ENCODE measurements at regions not wholly inside any gene's neighbourhood (a gene's known extent, or its start where the extent isn't known, plus 50 kb on each side); places are given as distances from the start of the nearest gene placed in this dataset.

DNA sequence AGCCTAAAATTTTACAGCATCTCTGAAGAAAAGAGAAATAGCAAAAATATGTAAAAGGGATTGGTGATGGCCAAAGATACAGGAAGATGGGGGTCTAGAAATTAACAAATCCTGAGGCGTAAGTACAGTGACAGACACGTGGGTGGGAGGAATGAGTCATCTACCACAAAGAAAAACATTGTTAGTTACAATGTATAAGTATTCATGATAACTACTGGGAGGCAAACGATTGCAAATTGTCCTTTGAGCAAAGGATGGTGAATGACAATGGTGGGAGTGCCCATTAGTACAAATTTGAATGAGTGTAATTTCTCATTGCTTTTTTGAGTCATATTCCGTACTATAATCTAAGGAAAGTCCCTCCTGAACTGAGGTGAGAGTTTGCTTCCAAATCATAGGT lies 809.0 kb upstream of the FAM98A start:
- no peak for DNase-seq
- Histone ChIP-seq H3K9me2 (no peaks in the 10 kb centered on the region), H2AFZ (ENCODE audit: low read depth) (no peak overlapping the region), H3K36me3 (replicated peaks in 1 of 2; ENCODE audit: control insufficient read depth in 1 of 2, insufficient read depth in 2 of 2, low read length in 1 of 2) (no peaks in the 10 kb centered on the region), H3K4me1 (ENCODE audit: control insufficient read depth in 1 of 2, insufficient read depth in 2 of 2, low read depth in 1 of 2, low read length in 1 of 2) (no peaks in the 10 kb centered on the region), H3K27me3 (ENCODE audit: insufficient read depth) (no peaks in the 10 kb centered on the region), H3K27ac (ENCODE audit: low read depth in 2 of 2, low read length in 1 of 2) (no peak overlapping the region), H4K20me1 (ENCODE audit: insufficient read depth) (no peaks in the 10 kb centered on the region), H3F3A (replicated peaks; ENCODE audit: insufficient read depth) (no peaks in the 10 kb centered on the region), H3K9me3 (0 out of 2 replicates have a peak, but pooled peaks cover 6% of the 10 kb centered on the region), H3K79me2 (ENCODE audit: insufficient read depth) (no peaks in the 10 kb centered on the region), H3K9ac (no peak overlapping the region), H3K4me2 (no peak overlapping the region), H3K4me3 (ENCODE audit: low read depth in 2 of 2, low read length in 1 of 2) (no peak overlapping the region)
- POLR2A ChIA-PET = no interaction called here
- CTCF ChIA-PET = no interaction called here
- 5% methylated on average over 4 of the region's 4 CpGs for WGBS (ENCODE audit: low lambda C conversion rate)
- TF ChIP-seq NRF1 (IDR thresholded peaks at IDR 0.05; ENCODE audit: low read depth, low read length) (no peak), GATA2 (CRISPR knock-in tag; IDR thresholded peaks at IDR 0.05) (no peak), EZH2phosphoT487 (IDR thresholded peaks at IDR 0.05; ENCODE audit: borderline replicate concordance, low read depth) (no peak), RAD21 (IDR thresholded peaks at IDR 0.05; ENCODE audit: low read length) (no peak), POLR2AphosphoS5 (IDR thresholded peaks at IDR 0.05; ENCODE audit: low read depth, low read length) (no peak), GABPA (IDR thresholded peaks at IDR 0.05; ENCODE audit: low read depth) (no peak), RXRA (IDR thresholded peaks at IDR 0.05; ENCODE audit: borderline replicate concordance, low read depth) (no peak), SMC3 (IDR thresholded peaks at IDR 0.05; ENCODE audit: low read depth, low read length) (no peak), SIN3A (IDR thresholded peaks at IDR 0.05; ENCODE audit: borderline replicate concordance, low read depth, low read length) (no peak)
- TF ChIP-seq, protein P1, sequence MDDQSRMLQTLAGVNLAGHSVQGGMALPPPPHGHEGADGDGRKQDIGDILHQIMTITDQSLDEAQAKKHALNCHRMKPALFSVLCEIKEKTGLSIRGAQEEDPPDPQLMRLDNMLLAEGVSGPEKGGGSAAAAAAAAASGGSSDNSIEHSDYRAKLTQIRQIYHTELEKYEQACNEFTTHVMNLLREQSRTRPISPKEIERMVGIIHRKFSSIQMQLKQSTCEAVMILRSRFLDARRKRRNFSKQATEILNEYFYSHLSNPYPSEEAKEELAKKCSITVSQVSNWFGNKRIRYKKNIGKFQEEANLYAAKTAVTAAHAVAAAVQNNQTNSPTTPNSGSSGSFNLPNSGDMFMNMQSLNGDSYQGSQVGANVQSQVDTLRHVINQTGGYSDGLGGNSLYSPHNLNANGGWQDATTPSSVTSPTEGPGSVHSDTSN (IDR thresholded peaks at IDR 0.05) = no peak
- TF ChIP-seq, protein P2, sequence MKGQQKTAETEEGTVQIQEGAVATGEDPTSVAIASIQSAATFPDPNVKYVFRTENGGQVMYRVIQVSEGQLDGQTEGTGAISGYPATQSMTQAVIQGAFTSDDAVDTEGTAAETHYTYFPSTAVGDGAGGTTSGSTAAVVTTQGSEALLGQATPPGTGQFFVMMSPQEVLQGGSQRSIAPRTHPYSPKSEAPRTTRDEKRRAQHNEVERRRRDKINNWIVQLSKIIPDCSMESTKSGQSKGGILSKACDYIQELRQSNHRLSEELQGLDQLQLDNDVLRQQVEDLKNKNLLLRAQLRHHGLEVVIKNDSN (IDR thresholded peaks at IDR 0.05; ENCODE audit: borderline replicate concordance, low read depth) = no peak
- TF ChIP-seq, protein P3, sequence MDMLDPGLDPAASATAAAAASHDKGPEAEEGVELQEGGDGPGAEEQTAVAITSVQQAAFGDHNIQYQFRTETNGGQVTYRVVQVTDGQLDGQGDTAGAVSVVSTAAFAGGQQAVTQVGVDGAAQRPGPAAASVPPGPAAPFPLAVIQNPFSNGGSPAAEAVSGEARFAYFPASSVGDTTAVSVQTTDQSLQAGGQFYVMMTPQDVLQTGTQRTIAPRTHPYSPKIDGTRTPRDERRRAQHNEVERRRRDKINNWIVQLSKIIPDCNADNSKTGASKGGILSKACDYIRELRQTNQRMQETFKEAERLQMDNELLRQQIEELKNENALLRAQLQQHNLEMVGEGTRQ (IDR thresholded peaks at IDR 0.05; ENCODE audit: borderline replicate concordance, low read depth, low read length) = no peak

DNA sequence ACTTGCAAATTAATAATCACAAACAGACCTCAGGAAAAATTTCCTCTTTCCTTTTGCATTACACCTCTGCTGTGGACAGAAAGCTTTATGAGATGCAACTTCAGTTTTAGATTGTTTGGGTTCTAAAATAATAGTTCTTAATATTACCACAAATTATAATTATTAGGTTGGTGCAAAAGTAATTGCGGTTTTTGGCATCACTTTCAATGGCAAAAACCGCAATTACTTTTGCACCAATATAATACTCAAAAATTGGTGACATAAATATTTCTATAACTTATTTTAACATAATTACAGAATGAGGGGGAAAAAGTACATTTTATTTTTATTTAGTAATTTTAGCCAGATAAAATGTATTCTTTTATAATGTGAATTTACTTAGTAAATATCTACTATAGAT lies 804.4 kb upstream of the FAM98A start:
- H3K4me2 ChIP-seq = no peak overlapping the region
- WGBS (ENCODE audit: low lambda C conversion rate) = 15% methylated on average over 2 of the region's 2 CpGs
- POLR2A ChIA-PET = no interaction called here
- H3F3A ChIP-seq (replicated peaks; ENCODE audit: insufficient read depth) = no peaks in the 10 kb centered on the region
- CTCF ChIA-PET = interaction anchor here (0.6 kb wide), 1 partner anchor 115 kb away, joined by 4 read pairs; no protein-coding TSS in a partner anchor
- DNase-seq = no peak
- H3K36me3 ChIP-seq (replicated peaks in 1 of 2; ENCODE audit: control insufficient read depth in 1 of 2, insufficient read depth in 2 of 2, low read length in 1 of 2) = no peaks in the 10 kb centered on the region
- no peak for TF ChIP-seq SMC3 (IDR thresholded peaks at IDR 0.05; ENCODE audit: low read depth, low read length)
- TF ChIP-seq MXI1 (IDR thresholded peaks at IDR 0.05; ENCODE audit: low read depth, low read length) = no peak
- TF ChIP-seq CHD2 (IDR thresholded peaks at IDR 0.05; ENCODE audit: low read length, partially characterized antibody) = no peak
- TF ChIP-seq, protein P4, sequence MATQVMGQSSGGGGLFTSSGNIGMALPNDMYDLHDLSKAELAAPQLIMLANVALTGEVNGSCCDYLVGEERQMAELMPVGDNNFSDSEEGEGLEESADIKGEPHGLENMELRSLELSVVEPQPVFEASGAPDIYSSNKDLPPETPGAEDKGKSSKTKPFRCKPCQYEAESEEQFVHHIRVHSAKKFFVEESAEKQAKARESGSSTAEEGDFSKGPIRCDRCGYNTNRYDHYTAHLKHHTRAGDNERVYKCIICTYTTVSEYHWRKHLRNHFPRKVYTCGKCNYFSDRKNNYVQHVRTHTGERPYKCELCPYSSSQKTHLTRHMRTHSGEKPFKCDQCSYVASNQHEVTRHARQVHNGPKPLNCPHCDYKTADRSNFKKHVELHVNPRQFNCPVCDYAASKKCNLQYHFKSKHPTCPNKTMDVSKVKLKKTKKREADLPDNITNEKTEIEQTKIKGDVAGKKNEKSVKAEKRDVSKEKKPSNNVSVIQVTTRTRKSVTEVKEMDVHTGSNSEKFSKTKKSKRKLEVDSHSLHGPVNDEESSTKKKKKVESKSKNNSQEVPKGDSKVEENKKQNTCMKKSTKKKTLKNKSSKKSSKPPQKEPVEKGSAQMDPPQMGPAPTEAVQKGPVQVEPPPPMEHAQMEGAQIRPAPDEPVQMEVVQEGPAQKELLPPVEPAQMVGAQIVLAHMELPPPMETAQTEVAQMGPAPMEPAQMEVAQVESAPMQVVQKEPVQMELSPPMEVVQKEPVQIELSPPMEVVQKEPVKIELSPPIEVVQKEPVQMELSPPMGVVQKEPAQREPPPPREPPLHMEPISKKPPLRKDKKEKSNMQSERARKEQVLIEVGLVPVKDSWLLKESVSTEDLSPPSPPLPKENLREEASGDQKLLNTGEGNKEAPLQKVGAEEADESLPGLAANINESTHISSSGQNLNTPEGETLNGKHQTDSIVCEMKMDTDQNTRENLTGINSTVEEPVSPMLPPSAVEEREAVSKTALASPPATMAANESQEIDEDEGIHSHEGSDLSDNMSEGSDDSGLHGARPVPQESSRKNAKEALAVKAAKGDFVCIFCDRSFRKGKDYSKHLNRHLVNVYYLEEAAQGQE (IDR thresholded peaks at IDR 0.05; ENCODE audit: low read depth, low read length) = no peak
- TF ChIP-seq RAD21 (IDR thresholded peaks at IDR 0.05; ENCODE audit: low read length) = no peak
- TF ChIP-seq, protein P2 (IDR thresholded peaks at IDR 0.05; ENCODE audit: borderline replicate concordance, low read depth) = no peak
- TF ChIP-seq, protein P5, sequence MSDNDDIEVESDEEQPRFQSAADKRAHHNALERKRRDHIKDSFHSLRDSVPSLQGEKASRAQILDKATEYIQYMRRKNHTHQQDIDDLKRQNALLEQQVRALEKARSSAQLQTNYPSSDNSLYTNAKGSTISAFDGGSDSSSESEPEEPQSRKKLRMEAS (IDR thresholded peaks at IDR 0.05; ENCODE audit: low read depth) = no peak
- no peak for TF ChIP-seq FOXM1 (IDR thresholded peaks at IDR 0.05; ENCODE audit: low read depth)
- TF ChIP-seq GATA2 (CRISPR knock-in tag; IDR thresholded peaks at IDR 0.05) = no peak
- TF ChIP-seq POLR2AphosphoS5 (IDR thresholded peaks at IDR 0.05; ENCODE audit: low read depth, low read length) = no peak
- no peak for TF ChIP-seq FOXJ3 (CRISPR knock-in tag; IDR thresholded peaks at IDR 0.05)
- TF ChIP-seq RCOR1 (IDR thresholded peaks at IDR 0.05; ENCODE audit: low read length) = no peak
- no peaks in the 10 kb centered on the region for H3K27me3 ChIP-seq (ENCODE audit: insufficient read depth)
- H3K9me2 ChIP-seq = no peaks in the 10 kb centered on the region
- H3K27ac ChIP-seq (ENCODE audit: low read depth in 2 of 2, low read length in 1 of 2) = no peak overlapping the region
- H3K4me1 ChIP-seq (ENCODE audit: control insufficient read depth in 1 of 2, insufficient read depth in 2 of 2, low read depth in 1 of 2, low read length in 1 of 2) = no peaks in the 10 kb centered on the region
- no peak overlapping the region for H2AFZ ChIP-seq (ENCODE audit: low read depth)
- H3K9ac ChIP-seq = no peak overlapping the region
- H3K79me2 ChIP-seq (ENCODE audit: insufficient read depth) = no peaks in the 10 kb centered on the region
- H3K9me3 ChIP-seq = no peaks in the 10 kb centered on the region
- H4K20me1 ChIP-seq (ENCODE audit: insufficient read depth) = no peaks in the 10 kb centered on the region
- no peak overlapping the region for H3K4me3 ChIP-seq (ENCODE audit: low read depth in 2 of 2, low read length in 1 of 2)

Measured in SK-N-SH (cell line).